ENCODE measurements at regions not wholly inside any gene's neighbourhood (a gene's known extent, or its start where the extent isn't known, plus 50 kb on each side); places are given as distances from the start of the nearest gene placed in this dataset.

DNA sequence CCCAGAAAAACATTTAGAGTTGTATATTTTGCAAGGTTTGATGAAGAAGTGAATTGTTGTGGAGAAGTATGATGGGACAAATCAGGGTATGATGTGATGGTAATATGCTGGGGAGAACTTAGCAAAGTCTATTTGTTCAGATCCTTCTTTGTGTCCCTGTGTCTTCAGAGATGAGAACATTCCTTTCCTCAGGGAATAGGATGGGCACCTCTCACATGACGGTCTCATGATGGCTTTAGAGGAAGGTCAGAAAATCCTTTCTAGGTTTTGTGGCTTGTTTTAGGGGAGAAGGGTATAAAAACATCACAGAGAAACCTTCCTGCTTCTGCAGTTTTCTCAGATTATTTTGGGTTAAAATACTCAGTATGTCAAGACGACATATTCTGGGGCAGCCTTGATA lies 171.3 kb upstream of the NRIP1 start:
- TF ChIP-seq, protein P1, sequence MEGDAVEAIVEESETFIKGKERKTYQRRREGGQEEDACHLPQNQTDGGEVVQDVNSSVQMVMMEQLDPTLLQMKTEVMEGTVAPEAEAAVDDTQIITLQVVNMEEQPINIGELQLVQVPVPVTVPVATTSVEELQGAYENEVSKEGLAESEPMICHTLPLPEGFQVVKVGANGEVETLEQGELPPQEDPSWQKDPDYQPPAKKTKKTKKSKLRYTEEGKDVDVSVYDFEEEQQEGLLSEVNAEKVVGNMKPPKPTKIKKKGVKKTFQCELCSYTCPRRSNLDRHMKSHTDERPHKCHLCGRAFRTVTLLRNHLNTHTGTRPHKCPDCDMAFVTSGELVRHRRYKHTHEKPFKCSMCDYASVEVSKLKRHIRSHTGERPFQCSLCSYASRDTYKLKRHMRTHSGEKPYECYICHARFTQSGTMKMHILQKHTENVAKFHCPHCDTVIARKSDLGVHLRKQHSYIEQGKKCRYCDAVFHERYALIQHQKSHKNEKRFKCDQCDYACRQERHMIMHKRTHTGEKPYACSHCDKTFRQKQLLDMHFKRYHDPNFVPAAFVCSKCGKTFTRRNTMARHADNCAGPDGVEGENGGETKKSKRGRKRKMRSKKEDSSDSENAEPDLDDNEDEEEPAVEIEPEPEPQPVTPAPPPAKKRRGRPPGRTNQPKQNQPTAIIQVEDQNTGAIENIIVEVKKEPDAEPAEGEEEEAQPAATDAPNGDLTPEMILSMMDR (IDR thresholded peaks at IDR 0.05; ENCODE audit: insufficient read depth, low read length): no peak
- TF ChIP-seq REST (IDR thresholded peaks at IDR 0.05; ENCODE audit: insufficient replicate concordance, low read depth) (no peak), POLR2AphosphoS5 (IDR thresholded peaks at IDR 0.05; ENCODE audit: low read depth) (no peak), SPI1 (IDR thresholded peaks at IDR 0.05; ENCODE audit: borderline replicate concordance, low read depth) (no peak)
